GM04503 (cell line): ENCODE measurements at regions not wholly inside any gene's neighbourhood (a gene's known extent, or its start where the extent isn't known, plus 50 kb on each side); places are given as distances from the start of the nearest gene placed in this dataset.
A peak's percentile ranks its signal among the peaks of the same experiment; 100 is the strongest.

Source experiments
- DNase-seq: peaks from one replicate; pipeline ENCODE4 v3.0.0-alpha.2; 2012; ENCODE audit warnings: low read depth

- peak; percentile 39 for DNase-seq
Observed at GRCh38 chr13:20351281-20352022, 119.3 kb upstream of the GJB6 start.

- DNase-seq, result no peak
Observed at GRCh38 chr13:20350819-20351218, 118.7 kb upstream of the GJB6 start.

GRCh38 chr13:20350382-20350763 lies 118.3 kb upstream of the GJB6 start:
- no peak for DNase-seq

- DNase-seq, result no peak
Observed at GRCh38 chr13:20349564-20350381, 117.7 kb upstream of the GJB6 start.

GRCh38 chr13:20348645-20349408 lies 116.7 kb upstream of the GJB6 start:
- DNase-seq, result no peak

GRCh38 chr13:20348018-20348417 lies 115.9 kb upstream of the GJB6 start:
- DNase-seq, result no peak

- DNase-seq, result no peak
Observed at GRCh38 chr13:20344836-20345490, 112.8 kb upstream of the GJB6 start.

- no peak for DNase-seq
Observed at GRCh38 chr13:20342311-20342710, 110.2 kb upstream of the GJB6 start.

- no peak for DNase-seq
Observed at GRCh38 chr13:20340759-20341171, 108.6 kb upstream of the GJB6 start.

- DNase-seq, result no peak
Observed at GRCh38 chr13:20340136-20340758, 108.1 kb upstream of the GJB6 start.

GRCh38 chr13:20337884-20338551 lies 105.9 kb upstream of the GJB6 start:
- no peak for DNase-seq

GRCh38 chr13:20336761-20337160 lies 104.6 kb upstream of the GJB6 start:
- DNase-seq, result no peak

GRCh38 chr13:20334309-20334708 lies 102.2 kb upstream of the GJB6 start:
- no peak for DNase-seq

GRCh38 chr13:20332361-20333096 lies 100.4 kb upstream of the GJB6 start:
- no peak for DNase-seq

- DNase-seq, result no peak
Observed at GRCh38 chr13:20331949-20332348, 99.8 kb upstream of the GJB6 start.

- no peak for DNase-seq
Observed at GRCh38 chr13:20331419-20331818, 99.3 kb upstream of the GJB6 start.

GRCh38 chr13:20326809-20327208 lies 94.7 kb upstream of the GJB6 start:
- no peak for DNase-seq

GRCh38 chr13:20326276-20326675 lies 94.2 kb upstream of the GJB6 start:
- DNase-seq, result no peak

GRCh38 chr13:20320885-20321284 lies 88.8 kb upstream of the GJB6 start:
- DNase-seq, result no peak

GRCh38 chr13:20313896-20314295 lies 81.8 kb upstream of the GJB6 start:
- DNase-seq, result no peak
